Middle frontal gyrus (tissue), 1 donor: ENCODE measurements at regions not wholly inside any gene's neighbourhood (a gene's known extent, or its start where the extent isn't known, plus 50 kb on each side); places are given as distances from the start of the nearest gene placed in this dataset.

Experiments
- DNase-seq: peaks from one replicate; pipeline ENCODE4 v3.0.0-alpha.2; 2015; ENCODE audit warnings: low spot score; ENCODE audit errors: extremely low spot score

GRCh38 chr2:200054681-200055468 is 99.5 kb downstream of the MAIP1 start:
- DNase-seq, result no peak

GRCh38 chr2:200056105-200056504 is 100.7 kb downstream of the MAIP1 start:
- DNase-seq, result no peak

- DNase-seq, result no peak
These were observed 107.8 kb downstream of the MAIP1 start for GRCh38 chr2:200063155-200063554.

DNA sequence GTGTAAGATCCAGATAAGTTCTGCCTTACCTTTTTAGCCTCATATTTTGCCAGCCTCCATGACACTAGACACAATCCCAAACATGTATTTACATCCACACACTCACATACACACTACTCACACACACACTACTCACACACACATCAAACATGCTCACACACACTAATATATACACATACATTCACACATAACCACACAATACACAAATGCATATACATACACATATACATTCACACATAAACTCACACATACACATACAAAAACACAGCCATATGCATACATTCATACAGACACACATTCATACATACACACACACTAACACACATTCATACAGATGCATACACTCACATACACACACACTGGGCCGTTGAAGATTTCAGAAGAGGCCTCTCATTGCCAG is 109.5 kb downstream of the MAIP1 start:
- DNase-seq, result no peak

- DNase-seq, result no peak
These were observed 110.1 kb downstream of the MAIP1 start for GRCh38 chr2:200065477-200065876.

- no peak for DNase-seq
These were observed 111.0 kb downstream of the MAIP1 start for GRCh38 chr2:200066417-200066816.

- no peak for DNase-seq
These were observed 113.3 kb downstream of the MAIP1 start for GRCh38 chr2:200068642-200069041.

DNA sequence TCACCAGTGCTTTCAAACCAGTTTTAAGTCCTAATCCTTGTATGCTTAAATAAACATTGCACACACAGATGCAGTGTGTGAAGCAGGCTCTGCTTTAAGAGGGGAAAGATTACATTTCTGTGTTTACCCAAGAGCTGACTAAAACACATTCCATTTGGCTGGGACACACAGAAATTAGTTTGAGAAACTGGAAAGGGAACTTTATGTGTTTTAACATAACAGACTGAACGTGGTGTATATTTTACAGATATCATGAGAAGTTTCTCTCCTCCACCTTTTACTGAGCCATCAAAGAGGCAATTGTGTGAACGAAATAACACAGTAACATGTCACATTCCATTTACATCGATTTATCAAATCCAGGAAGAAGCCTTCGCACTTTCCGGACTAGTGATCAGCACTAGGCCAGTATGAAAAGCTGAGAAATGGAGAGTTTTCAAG is 121.8 kb downstream of the MAIP1 start:
- no peak for DNase-seq

DNA sequence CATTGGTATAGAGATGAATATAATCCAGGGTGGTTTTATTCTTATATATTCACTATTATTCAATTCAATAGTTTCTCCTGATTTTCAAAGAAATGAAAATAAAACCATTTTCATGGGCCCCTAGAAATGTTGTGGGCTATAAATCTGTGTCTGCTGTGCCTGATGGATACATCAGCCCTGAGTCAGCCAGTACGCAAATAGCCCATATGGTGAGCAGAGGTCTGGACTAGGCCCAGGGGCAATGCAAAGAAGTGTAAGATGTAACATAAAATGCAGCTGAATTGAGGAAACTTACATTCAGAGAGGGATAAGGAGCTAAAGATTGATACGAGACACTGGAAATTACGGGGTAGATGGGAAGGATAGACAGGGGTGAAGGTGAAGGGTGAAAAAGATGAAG is 122.5 kb downstream of the MAIP1 start:
- DNase-seq, result no peak

- DNase-seq, result no peak
These were observed 124.0 kb downstream of the MAIP1 start for GRCh38 chr2:200079356-200079755.

DNA sequence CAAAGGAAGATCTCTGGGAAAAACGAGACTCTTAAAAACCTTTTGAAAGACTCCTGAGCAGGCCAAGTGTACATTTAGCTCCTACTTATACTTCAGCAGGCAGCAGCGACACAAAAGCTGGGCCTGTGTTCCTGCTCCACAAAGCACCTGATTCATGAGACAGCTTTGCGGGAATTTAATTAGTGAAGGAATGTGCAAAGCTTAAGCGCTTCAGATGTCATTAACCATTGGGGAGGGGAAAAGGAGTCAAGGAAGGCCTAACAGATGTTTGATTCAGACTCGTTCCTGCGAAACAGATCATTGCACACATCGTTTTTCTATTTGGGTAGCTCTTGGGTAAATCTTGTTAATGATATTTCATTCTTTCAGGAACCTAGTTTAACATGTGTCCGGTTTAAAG is 125.9 kb downstream of the MAIP1 start:
- no peak for DNase-seq

DNA sequence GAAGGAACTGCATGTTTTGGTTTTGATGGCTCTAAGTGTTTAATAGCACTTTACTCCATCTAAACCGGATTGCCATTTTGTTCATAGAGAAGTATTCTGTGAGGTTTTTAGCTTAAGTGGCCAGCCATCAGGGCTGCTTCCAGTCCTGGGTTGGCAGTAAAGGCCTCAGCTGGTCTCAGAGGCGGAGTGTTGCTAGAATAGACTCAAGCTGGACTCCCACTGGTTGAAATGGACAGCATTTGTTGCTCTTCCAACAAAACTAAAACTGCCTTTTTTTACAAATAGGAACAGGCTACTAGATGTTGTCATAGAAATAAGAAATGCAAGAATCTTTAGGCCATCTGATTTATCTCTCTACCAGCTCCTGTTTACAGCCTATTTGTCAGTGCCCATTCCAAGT is 126.4 kb downstream of the MAIP1 start:
- no peak for DNase-seq

DNA sequence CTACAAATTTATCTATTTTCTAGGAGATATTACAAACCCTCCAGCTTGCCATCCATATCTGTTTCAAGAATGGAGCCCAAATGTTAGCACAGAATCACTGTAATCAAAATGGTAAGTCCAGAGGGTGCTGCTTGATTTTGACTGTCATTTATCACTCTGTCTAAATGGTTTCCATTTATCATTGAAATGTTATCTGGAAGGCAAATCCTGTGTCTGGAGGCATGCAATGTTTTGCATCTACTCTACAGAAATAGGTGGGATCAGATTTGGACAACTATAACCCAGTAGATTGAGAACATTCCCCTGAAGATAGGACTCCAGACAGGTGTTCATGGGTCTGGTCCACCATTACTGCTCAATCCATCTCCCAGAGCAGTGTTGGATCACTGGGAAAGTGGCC is 128.7 kb downstream of the MAIP1 start:
- DNase-seq, result no peak

- no peak for DNase-seq
These were observed 131.5 kb downstream of the MAIP1 start for GRCh38 chr2:200086911-200087310.

DNA sequence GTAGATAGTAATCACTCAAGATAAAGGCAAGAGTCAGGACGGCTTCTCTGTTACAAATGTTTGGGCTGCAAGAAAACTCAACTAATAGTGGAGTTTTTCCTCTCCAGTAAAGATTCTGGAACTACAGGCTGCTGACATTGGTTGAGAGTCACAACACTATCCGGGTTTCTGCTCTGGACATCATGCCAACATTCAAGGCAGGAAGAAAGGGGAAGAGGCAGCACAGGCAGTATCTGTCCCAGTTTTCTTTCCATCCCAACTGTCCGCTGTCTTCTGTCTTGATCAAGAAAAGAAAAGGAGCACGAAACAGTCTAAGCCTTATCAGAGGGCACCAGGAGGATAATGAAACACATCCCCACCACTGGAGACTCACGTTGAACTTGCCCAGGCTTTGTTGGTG is 132.1 kb downstream of the MAIP1 start:
- DNase-seq, result no peak

GRCh38 chr2:200089040-200089755 is 133.8 kb downstream of the MAIP1 start:
- DNase-seq, result no peak

DNA sequence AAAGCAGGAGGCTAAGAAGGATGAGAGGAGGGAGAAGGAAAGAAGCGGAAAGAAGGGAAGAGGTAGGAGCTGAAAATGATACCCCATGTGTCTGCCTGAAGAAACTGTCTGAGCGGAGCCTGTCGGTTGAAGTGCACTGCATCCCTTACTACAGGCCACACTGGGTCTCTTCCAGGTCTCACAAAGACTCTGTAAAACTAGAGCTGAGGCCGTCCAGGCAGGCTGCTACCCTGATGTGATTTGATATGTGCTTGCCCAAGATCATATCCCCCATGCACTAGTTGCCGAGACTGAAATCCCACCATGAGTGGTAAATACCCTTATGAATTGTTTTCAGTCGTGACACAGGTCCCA is 134.4 kb downstream of the MAIP1 start:
- DNase-seq, result no peak

- no peak for DNase-seq
These were observed 135.3 kb downstream of the MAIP1 start for GRCh38 chr2:200090683-200091082.

GRCh38 chr2:200091126-200091525 is 135.7 kb downstream of the MAIP1 start:
- DNase-seq, result no peak

DNA sequence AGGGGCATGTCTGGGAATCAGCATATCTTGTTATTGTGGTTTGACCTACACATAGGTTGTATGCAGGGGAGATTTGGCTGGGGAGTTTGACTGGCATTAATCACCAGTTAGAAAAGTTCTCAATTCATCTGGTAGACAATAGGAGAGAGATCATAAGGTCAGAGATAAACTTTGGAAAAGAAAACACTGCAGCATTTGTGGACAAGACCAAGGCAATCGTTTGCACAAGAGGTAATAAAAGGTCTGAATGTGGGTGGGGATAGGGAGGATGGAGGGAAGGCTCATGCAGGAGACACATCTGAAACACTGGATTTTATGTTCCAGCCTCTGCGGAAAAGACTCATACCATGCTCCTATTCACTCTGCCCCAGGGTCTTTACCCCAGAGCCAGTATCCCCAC is 136.9 kb downstream of the MAIP1 start:
- no peak for DNase-seq

- DNase-seq, result no peak
These were observed 140.1 kb downstream of the MAIP1 start for GRCh38 chr2:200095436-200095835.

DNA sequence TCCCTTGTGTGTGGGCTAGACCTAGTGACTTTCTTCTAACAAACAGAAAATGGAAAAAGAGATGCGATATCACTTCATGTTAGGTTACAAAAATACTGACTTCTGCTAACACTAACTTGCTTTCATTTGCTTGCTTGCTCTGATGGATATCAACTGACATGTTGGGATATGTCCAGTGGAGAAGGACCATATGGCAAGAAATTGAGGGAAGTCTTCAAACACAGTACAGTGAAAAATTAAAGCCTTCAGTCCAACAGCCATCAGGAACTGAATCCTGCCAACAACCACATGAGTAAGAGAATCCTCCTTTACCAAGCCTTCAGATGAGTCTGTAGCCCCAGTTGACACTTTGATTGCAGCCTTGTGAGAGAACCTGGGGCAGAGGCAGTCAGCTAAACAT is 143.9 kb downstream of the MAIP1 start:
- no peak for DNase-seq

GRCh38 chr2:200100027-200100426 is 144.6 kb downstream of the MAIP1 start:
- no peak for DNase-seq
